ENCODE measurements at regions not wholly inside any gene's neighbourhood (a gene's known extent, or its start where the extent isn't known, plus 50 kb on each side); places are given as distances from the start of the nearest gene placed in this dataset.

- H3K4me1 Mint-ChIP-seq: no peaks in the 10 kb centered on the region
- no peak overlapping the region for H3K27ac ChIP-seq (ENCODE audit: low read length)
- TF ChIP-seq CTCF (IDR thresholded peaks at IDR 0.05): no peak
- no peaks in the 10 kb centered on the region for H3K9me3 ChIP-seq (ENCODE audit: control insufficient read depth, insufficient read depth, low read length)
- H3K36me3 ChIP-seq (ENCODE audit: control insufficient read depth, insufficient read depth, low read length): no peaks in the 10 kb centered on the region
- no peak overlapping the region for H3K27ac Mint-ChIP-seq
- no peaks in the 10 kb centered on the region for H3K36me3 Mint-ChIP-seq
- H3K27me3 Mint-ChIP-seq (ENCODE audit: low read depth in 2 of 2): peaks cover 0 to 11% of the 10 kb centered on the region in 2 donors
- intact Hi-C loops (cut with micrococcal nuclease): no loop called here
- H3K9me3 Mint-ChIP-seq: no peaks in the 10 kb centered on the region
- H3K27me3 ChIP-seq (ENCODE audit: control insufficient read depth, insufficient read depth, low read length): no peaks in the 10 kb centered on the region
- no peak for DNase-seq
- 84% methylated on average over 40 of the region's 40 CpGs for WGBS (ENCODE audit: insufficient coverage)
- ATAC-seq: no peak
- H3K4me3 ChIP-seq (ENCODE audit: low read length): no peak overlapping the region
- H3K4me3 Mint-ChIP-seq: no peak overlapping the region
- H3K4me1 ChIP-seq (ENCODE audit: control insufficient read depth, insufficient read depth, low read length): no peaks in the 10 kb centered on the region
Measured at GRCh38 chr22:48333816-48334735, 1493.6 kb downstream of the BRD1 start.

- no peak overlapping the region for H3K4me3 ChIP-seq (ENCODE audit: low read length)
- H3K4me1 Mint-ChIP-seq: no peaks in the 10 kb centered on the region
- H3K36me3 ChIP-seq (ENCODE audit: control insufficient read depth, insufficient read depth, low read length): no peaks in the 10 kb centered on the region
- H3K4me1 ChIP-seq (ENCODE audit: control insufficient read depth, insufficient read depth, low read length): no peaks in the 10 kb centered on the region
- H3K27me3 Mint-ChIP-seq (ENCODE audit: low read depth in 2 of 2): peaks cover 0 to 9% of the 10 kb centered on the region in 2 donors
- H3K9me3 Mint-ChIP-seq: no peaks in the 10 kb centered on the region
- intact Hi-C loops (cut with micrococcal nuclease): no loop called here
- no peaks in the 10 kb centered on the region for H3K9me3 ChIP-seq (ENCODE audit: control insufficient read depth, insufficient read depth, low read length)
- H3K36me3 Mint-ChIP-seq: no peaks in the 10 kb centered on the region
- H3K27ac Mint-ChIP-seq: no peak overlapping the region
- WGBS (ENCODE audit: insufficient coverage): 88% methylated on average over 20 of the region's 20 CpGs
- H3K27ac ChIP-seq (ENCODE audit: low read length): no peak overlapping the region
- DNase-seq (no peak), ATAC-seq (no peak)
- no peak overlapping the region for H3K4me3 Mint-ChIP-seq
- no peaks in the 10 kb centered on the region for H3K27me3 ChIP-seq (ENCODE audit: control insufficient read depth, insufficient read depth, low read length)
- no peak for TF ChIP-seq CTCF (IDR thresholded peaks at IDR 0.05)
Measured at GRCh38 chr22:48333323-48333763, 1494.3 kb downstream of the BRD1 start.

- H3K9me3 ChIP-seq (ENCODE audit: control insufficient read depth, insufficient read depth, low read length): no peaks in the 10 kb centered on the region
- Mint-ChIP-seq H3K36me3 (no peaks in the 10 kb centered on the region), H3K9me3 (no peaks in the 10 kb centered on the region), H3K27me3 (ENCODE audit: low read depth in 2 of 2) (peaks cover 0 to 6% of the 10 kb centered on the region in 2 donors), H3K27ac (no peak overlapping the region), H3K4me1 (no peaks in the 10 kb centered on the region), H3K4me3 (no peak overlapping the region)
- no peak overlapping the region for H3K4me3 ChIP-seq (ENCODE audit: low read length)
- WGBS (ENCODE audit: insufficient coverage): 88% methylated on average over 32 of the region's 32 CpGs
- intact Hi-C loops (cut with micrococcal nuclease): no loop called here
- TF ChIP-seq CTCF (IDR thresholded peaks at IDR 0.05): no peak
- H3K36me3 ChIP-seq (ENCODE audit: control insufficient read depth, insufficient read depth, low read length): no peaks in the 10 kb centered on the region
- ATAC-seq (no peak), DNase-seq (no peak)
- H3K4me1 ChIP-seq (ENCODE audit: control insufficient read depth, insufficient read depth, low read length): no peaks in the 10 kb centered on the region
- H3K27me3 ChIP-seq (ENCODE audit: control insufficient read depth, insufficient read depth, low read length): no peaks in the 10 kb centered on the region
- H3K27ac ChIP-seq (ENCODE audit: low read length): no peak overlapping the region
Measured at GRCh38 chr22:48332438-48333322, 1495.0 kb downstream of the BRD1 start.
